Esophagus muscularis mucosa (tissue), 4 donors: ENCODE measurements at regions not wholly inside any gene's neighbourhood (a gene's known extent, or its start where the extent isn't known, plus 50 kb on each side); places are given as distances from the start of the nearest gene placed in this dataset.

Source experiments
- EP300 ChIP-seq: sonication (generic); formaldehyde crosslinking; IDR thresholded peaks from one replicate; pipeline ENCODE4 v1.6.1; 2017; ENCODE audit warnings: antibody characterized with exemption
- POLR2A ChIP-seq: fragments of 450-650 bp; IDR thresholded peaks from one replicate; pipeline ENCODE4 v1.6.1; 2017; ENCODE audit warnings: antibody characterized with exemption, moderate library complexity, mild to moderate bottlenecking, low read depth
- POLR2AphosphoS5 ChIP-seq, 2 donors: sonication (generic); formaldehyde crosslinking; IDR thresholded peaks; one replicate each; pipeline ENCODE4 v1.6.1; 2017; ENCODE audit warnings: antibody characterized with exemption in 2 of 2
- TF ChIP-seq, protein P1 (sequence below), 3 experiments: fragments of 200-600 bp in 2 of 3; fragments of 450-650 bp in 1 of 3; sonication (generic) in 2 of 3; IDR thresholded peaks; one replicate each; pipeline ENCODE4 v1.5.1; 2017 to 2019; ENCODE audit warnings: antibody characterized with exemption in 3 of 3, mild to moderate bottlenecking in 2 of 3, moderate library complexity in 1 of 3

DNA sequence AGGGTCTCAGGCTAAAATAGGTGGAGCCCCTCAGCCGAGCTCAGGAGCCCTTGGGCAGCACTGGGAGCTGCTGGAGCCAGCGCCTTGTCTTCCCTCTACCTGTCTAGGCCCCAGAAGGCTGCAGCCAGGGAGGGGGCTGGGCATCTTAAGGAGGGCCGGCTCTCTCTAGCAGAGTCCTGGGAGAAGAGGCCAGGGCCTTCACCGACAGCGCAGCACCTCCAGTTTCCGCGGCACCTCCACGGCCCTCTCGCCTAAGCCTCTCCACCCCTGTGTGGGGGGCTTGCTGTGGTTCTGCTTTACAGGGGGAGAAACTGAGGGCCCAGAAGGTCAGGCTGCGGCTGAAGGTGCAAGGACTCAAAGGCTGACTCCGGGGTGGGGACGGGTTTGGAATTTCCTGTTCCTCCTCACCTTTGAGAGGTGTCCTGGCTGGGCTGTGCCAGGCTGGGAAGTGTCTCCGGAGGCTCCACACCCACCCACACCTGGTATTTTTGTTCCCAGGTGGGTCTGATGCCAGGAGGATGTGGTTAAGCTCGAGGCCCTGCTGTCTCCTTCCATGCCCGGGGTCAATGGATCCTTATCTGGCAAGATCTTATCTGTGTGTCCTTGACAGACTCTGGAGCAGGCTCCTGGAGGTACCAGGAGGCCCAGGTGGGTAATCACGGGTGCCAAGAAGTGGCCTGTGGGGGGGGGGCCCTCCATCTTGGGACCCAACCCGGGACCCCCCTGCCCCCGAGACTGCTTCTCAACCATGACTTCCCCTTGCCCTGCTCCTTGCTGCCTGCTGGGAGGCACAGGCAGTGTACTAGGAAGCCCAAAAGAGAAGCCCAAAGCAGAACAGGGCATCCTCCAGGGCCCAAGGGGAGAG is 95.3 kb upstream of the FGF3 start:
- TF ChIP-seq, protein P1, sequence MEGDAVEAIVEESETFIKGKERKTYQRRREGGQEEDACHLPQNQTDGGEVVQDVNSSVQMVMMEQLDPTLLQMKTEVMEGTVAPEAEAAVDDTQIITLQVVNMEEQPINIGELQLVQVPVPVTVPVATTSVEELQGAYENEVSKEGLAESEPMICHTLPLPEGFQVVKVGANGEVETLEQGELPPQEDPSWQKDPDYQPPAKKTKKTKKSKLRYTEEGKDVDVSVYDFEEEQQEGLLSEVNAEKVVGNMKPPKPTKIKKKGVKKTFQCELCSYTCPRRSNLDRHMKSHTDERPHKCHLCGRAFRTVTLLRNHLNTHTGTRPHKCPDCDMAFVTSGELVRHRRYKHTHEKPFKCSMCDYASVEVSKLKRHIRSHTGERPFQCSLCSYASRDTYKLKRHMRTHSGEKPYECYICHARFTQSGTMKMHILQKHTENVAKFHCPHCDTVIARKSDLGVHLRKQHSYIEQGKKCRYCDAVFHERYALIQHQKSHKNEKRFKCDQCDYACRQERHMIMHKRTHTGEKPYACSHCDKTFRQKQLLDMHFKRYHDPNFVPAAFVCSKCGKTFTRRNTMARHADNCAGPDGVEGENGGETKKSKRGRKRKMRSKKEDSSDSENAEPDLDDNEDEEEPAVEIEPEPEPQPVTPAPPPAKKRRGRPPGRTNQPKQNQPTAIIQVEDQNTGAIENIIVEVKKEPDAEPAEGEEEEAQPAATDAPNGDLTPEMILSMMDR (IDR thresholded peaks at IDR 0.05) = no peak
- TF ChIP-seq EP300 = no peak
- TF ChIP-seq POLR2A = no peak
- no peak for TF ChIP-seq POLR2AphosphoS5 (IDR thresholded peaks at IDR 0.05)
